ENCODE measurements at regions not wholly inside any gene's neighbourhood (a gene's known extent, or its start where the extent isn't known, plus 50 kb on each side); places are given as distances from the start of the nearest gene placed in this dataset.
"Not testable (repeated sequence)": the region's sequence is repeated elsewhere in the genome, so short reads cannot be mapped to it uniquely, and the experiment has no call there.

- no peak for TF ChIP-seq CTCF (conservative IDR thresholded peaks at IDR 0.05; ENCODE audit: low read depth, low read length)
- no peak overlapping the region for H3K4me3 ChIP-seq (ENCODE audit: low read length)
- no peak for DNase-seq (ENCODE audit: low read depth)
These were observed 214.8 kb upstream of the GRIA1 start for GRCh38 chr5:153275695-153276094.

GRCh38 chr5:153276151-153276550, 214.3 kb upstream of the GRIA1 start:
- no peak for TF ChIP-seq CTCF (conservative IDR thresholded peaks at IDR 0.05; ENCODE audit: low read depth, low read length)
- no peak overlapping the region for H3K4me3 ChIP-seq (ENCODE audit: low read length)
- DNase-seq (ENCODE audit: low read depth) = peak; percentile 11

GRCh38 chr5:153296251-153296844, 194.1 kb upstream of the GRIA1 start:
- DNase-seq (ENCODE audit: low read depth); H3K4me3 ChIP-seq (ENCODE audit: low read length): not testable (repeated sequence)

- no peak for DNase-seq (ENCODE audit: low read depth)
- no peak for TF ChIP-seq CTCF (conservative IDR thresholded peaks at IDR 0.05; ENCODE audit: low read depth, low read length)
- H3K4me3 ChIP-seq (ENCODE audit: low read length) = no peak overlapping the region
These were observed 190.6 kb upstream of the GRIA1 start for GRCh38 chr5:153299891-153300290.

GRCh38 chr5:153308282-153308681, 182.2 kb upstream of the GRIA1 start:
- H3K4me3 ChIP-seq (ENCODE audit: low read length) = no peak overlapping the region
- no peak for DNase-seq (ENCODE audit: low read depth)
- TF ChIP-seq CTCF (conservative IDR thresholded peaks at IDR 0.05; ENCODE audit: low read depth, low read length) = no peak

GRCh38 chr5:153318556-153318955, 171.9 kb upstream of the GRIA1 start:
- no peak for TF ChIP-seq CTCF (conservative IDR thresholded peaks at IDR 0.05; ENCODE audit: low read depth, low read length)
- no peak overlapping the region for H3K4me3 ChIP-seq (ENCODE audit: low read length)
- no peak for DNase-seq (ENCODE audit: low read depth)

- no peak for TF ChIP-seq CTCF (conservative IDR thresholded peaks at IDR 0.05; ENCODE audit: low read depth, low read length)
- H3K4me3 ChIP-seq (ENCODE audit: low read length) = no peak overlapping the region
- no peak for DNase-seq (ENCODE audit: low read depth)
These were observed 169.0 kb upstream of the GRIA1 start for GRCh38 chr5:153321478-153321877.

- no peak for TF ChIP-seq CTCF (conservative IDR thresholded peaks at IDR 0.05; ENCODE audit: low read depth, low read length)
- no peak overlapping the region for H3K4me3 ChIP-seq (ENCODE audit: low read length)
- DNase-seq (ENCODE audit: low read depth) = no peak
These were observed 150.3 kb upstream of the GRIA1 start for GRCh38 chr5:153340139-153340538.
